ENCODE measurements at regions not wholly inside any gene's neighbourhood (a gene's known extent, or its start where the extent isn't known, plus 50 kb on each side); places are given as distances from the start of the nearest gene placed in this dataset.

DNA sequence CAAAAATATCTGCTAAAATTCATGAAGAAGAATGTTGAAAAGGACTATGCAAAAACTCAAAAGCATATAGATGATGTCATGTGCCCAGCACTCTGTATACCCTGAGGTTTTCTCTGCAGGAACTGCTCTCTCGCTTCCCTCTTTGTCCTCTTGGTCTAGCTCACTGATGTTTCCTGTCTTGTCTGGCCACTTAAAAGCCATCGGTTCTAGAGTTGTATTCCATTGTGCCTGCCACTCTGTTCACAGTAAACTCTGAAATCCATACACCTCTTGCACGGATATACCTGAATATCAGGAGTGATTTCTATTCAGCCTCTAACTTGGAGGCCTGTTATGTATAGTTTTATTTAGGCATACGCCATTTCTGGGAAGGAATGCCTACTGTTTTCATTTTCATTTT, 101.0 kb upstream of the CNTNAP4 start:
- intact Hi-C loops (cut with micrococcal nuclease), result no loop called here
- Histone ChIP-seq H3K4me1 (no peaks in the 10 kb centered on the region), H3K4me3 (no peak overlapping the region), H3K36me3 (no peaks in the 10 kb centered on the region), H3K27ac (replicated peaks) (no peak overlapping the region), H3K27me3 (ENCODE audit: low read depth) (no peaks in the 10 kb centered on the region), H3K9me3 (replicated peaks) (peaks cover 29% of the 10 kb centered on the region)
- no peak for DNase-seq
- TF ChIP-seq CTCF (IDR thresholded peaks at IDR 0.05; ENCODE audit: borderline replicate concordance), result no peak

DNA sequence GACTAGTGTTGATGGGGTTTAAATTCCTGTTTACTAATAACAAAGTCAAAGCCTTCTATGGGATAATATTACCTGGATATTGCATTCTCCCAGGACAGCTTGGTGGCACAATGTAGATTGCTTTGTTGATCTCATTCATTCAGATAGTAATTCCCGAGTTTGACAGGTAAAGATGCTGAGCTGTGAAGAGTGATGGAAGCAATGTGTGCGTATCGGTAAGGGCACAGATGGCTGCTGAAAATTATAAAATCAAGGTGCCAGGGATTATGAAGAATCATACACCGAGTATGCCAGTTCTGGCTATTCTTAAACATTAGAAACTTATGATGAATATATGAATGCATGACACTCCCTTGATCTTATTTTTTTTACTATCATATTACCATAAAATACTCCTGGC, 100.6 kb upstream of the CNTNAP4 start:
- Histone ChIP-seq H3K27me3 (ENCODE audit: low read depth) (no peaks in the 10 kb centered on the region), H3K4me3 (no peak overlapping the region), H3K9me3 (replicated peaks) (peaks cover 25% of the 10 kb centered on the region), H3K4me1 (no peaks in the 10 kb centered on the region), H3K36me3 (no peaks in the 10 kb centered on the region), H3K27ac (replicated peaks) (no peak overlapping the region)
- DNase-seq, result no peak
- no peak for TF ChIP-seq CTCF (IDR thresholded peaks at IDR 0.05; ENCODE audit: borderline replicate concordance)
- intact Hi-C loops (cut with micrococcal nuclease), result no loop called here

- intact Hi-C loops (cut with micrococcal nuclease), result no loop called here
- no peak for TF ChIP-seq CTCF (IDR thresholded peaks at IDR 0.05; ENCODE audit: borderline replicate concordance)
- Histone ChIP-seq H3K4me3 (no peak overlapping the region), H3K9me3 (replicated peaks) (peaks cover 8% of the 10 kb centered on the region), H3K4me1 (no peaks in the 10 kb centered on the region), H3K36me3 (no peaks in the 10 kb centered on the region), H3K27ac (replicated peaks) (no peak overlapping the region), H3K27me3 (ENCODE audit: low read depth) (no peaks in the 10 kb centered on the region)
- DNase-seq, result no peak
Observed at GRCh38 chr16:76182041-76182635, 95.1 kb upstream of the CNTNAP4 start.

DNA sequence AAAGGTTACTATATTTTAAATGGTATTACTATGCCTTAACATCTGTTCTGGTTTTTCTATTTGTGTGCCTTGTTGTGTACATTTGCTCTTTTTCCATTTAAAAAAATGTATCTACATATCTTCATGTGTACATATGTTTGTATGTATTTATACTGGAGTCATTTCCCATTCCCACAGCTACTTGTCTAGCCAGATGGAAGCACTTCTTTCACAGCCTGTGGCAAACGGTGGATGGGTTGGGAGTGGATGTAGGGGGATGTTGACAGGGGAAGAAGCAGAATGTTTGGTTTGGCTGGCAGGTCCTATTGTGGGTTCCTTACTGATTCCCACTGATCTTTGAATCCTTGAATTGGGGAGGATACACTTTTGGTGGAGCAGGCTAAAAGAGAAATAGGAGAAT, 93.6 kb upstream of the CNTNAP4 start:
- no peak overlapping the region for H3K27ac ChIP-seq (replicated peaks)
- no peak overlapping the region for H3K4me3 ChIP-seq
- H3K4me1 ChIP-seq, result no peaks in the 10 kb centered on the region
- H3K36me3 ChIP-seq, result no peaks in the 10 kb centered on the region
- TF ChIP-seq CTCF (IDR thresholded peaks at IDR 0.05; ENCODE audit: borderline replicate concordance), result no peak
- intact Hi-C loops (cut with micrococcal nuclease), result no loop called here
- no peak for DNase-seq
- H3K27me3 ChIP-seq (ENCODE audit: low read depth), result no peaks in the 10 kb centered on the region
- H3K9me3 ChIP-seq (replicated peaks), result peaks cover 23% of the 10 kb centered on the region

- intact Hi-C loops (cut with micrococcal nuclease), result no loop called here
- no peak for DNase-seq
- Histone ChIP-seq H3K4me1 (no peaks in the 10 kb centered on the region), H3K36me3 (no peaks in the 10 kb centered on the region), H3K4me3 (no peak overlapping the region), H3K27me3 (ENCODE audit: low read depth) (no peaks in the 10 kb centered on the region), H3K9me3 (replicated peaks) (peaks cover 28% of the 10 kb centered on the region), H3K27ac (replicated peaks) (no peak overlapping the region)
- no peak for TF ChIP-seq CTCF (IDR thresholded peaks at IDR 0.05; ENCODE audit: borderline replicate concordance)
Observed at GRCh38 chr16:76190057-76190456, 87.1 kb upstream of the CNTNAP4 start.

Measured in left ventricle myocardium inferior (tissue), 1 donor.